ENCODE measurements at regions not wholly inside any gene's neighbourhood (a gene's known extent, or its start where the extent isn't known, plus 50 kb on each side); places are given as distances from the start of the nearest gene placed in this dataset.

DNA sequence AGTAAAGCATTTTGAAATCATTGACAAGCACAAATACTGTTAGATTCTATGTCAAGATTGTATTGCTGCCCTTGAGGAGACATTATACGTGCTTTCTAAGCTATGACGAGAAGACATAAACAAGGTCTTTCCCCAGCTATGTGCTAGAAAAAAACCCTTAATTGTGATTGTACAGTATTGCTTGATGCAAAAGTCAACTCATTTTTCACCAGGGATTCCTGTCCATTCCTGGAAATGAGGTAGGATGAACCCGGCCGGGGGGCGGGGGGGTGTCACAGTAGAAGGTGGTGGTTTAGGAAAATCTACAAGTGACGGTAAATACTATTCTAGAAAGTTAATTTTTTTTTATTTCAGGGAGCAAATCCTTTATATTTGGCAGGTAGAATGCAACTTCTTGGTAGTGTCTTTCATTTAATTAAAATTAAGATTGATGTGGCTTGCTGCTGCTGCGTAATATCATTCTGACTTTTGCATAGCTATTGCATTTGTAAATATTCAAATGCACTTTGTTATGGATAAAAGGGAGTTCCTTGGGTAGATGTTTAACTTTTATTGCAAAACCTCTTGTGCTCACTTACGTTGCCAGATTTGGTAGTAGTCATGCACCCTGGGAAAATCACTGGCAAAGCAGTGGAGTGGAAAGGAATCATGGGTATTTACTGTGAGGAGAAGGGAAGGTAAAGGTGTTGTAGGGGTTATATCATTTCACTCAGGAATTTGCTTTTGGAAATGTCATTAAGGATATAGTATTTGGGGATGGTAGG is 164.4 kb upstream of the PRPS1L1 start:
- intact Hi-C loops (cut with micrococcal nuclease) = no loop called here
- Mint-ChIP-seq H3K9me3 (no peaks in the 10 kb centered on the region), H3K27ac (no peak overlapping the region), H3K4me3 (no peak overlapping the region), H3K27me3 (ENCODE audit: insufficient read depth) (peaks cover 2% of the 10 kb centered on the region), H3K4me1 (ENCODE audit: low read depth) (no peaks in the 10 kb centered on the region), H3K36me3 (ENCODE audit: low read depth) (no peaks in the 10 kb centered on the region)
- no peak for DNase-seq (ENCODE audit: low spot score)

DNA sequence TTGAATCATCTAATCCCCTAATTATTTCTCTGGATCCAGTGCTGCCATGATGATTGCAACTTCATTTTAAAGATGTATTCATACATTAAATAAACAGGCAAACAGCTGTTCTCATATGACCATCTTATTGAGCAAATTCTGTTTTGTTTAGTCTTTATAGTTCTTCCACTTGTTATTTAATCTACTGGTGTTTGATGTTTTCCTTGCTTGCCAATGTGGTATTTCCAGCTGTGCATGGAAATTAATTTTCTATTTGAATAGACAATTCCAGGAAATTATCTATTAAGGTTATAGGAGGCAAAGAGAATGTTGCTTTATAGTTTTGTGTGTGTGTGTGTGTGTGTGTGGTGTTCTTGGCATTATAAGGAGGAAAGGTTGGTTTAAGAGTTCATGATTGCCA is 167.0 kb upstream of the PRPS1L1 start:
- no peak for DNase-seq (ENCODE audit: low spot score)
- Mint-ChIP-seq H3K36me3 (ENCODE audit: low read depth) (no peaks in the 10 kb centered on the region), H3K9me3 (no peaks in the 10 kb centered on the region), H3K4me1 (ENCODE audit: low read depth) (no peaks in the 10 kb centered on the region), H3K27ac (no peak overlapping the region), H3K27me3 (ENCODE audit: insufficient read depth) (peaks cover 2% of the 10 kb centered on the region), H3K4me3 (no peak overlapping the region)
- intact Hi-C loops (cut with micrococcal nuclease) = no loop called here

DNA sequence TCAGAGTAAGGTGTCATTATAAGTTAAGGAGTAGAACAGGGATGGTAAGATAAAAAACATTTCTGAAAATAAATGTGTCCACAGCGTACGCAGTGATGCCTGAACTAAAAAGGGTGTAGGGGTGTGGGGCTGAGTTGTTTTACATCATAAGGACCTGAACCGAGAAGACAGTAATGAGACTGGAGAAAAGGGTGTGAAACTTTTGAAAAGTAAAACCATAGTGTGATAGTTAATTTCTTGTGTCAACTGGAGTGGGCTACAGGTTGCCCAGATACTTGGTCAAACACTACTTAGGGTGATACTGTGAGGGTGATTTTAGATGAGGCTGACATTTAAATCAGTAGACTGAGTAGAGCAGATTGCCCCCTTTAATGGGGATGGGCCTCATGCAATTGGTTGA is 169.0 kb upstream of the PRPS1L1 start:
- H3K4me1 Mint-ChIP-seq (ENCODE audit: low read depth) = no peaks in the 10 kb centered on the region
- peaks cover 2% of the 10 kb centered on the region for H3K27me3 Mint-ChIP-seq (ENCODE audit: insufficient read depth)
- H3K27ac Mint-ChIP-seq = no peak overlapping the region
- no peaks in the 10 kb centered on the region for H3K36me3 Mint-ChIP-seq (ENCODE audit: low read depth)
- intact Hi-C loops (cut with micrococcal nuclease) = no loop called here
- no peaks in the 10 kb centered on the region for H3K9me3 Mint-ChIP-seq
- no peak overlapping the region for H3K4me3 Mint-ChIP-seq
- no peak for DNase-seq (ENCODE audit: low spot score)

DNA sequence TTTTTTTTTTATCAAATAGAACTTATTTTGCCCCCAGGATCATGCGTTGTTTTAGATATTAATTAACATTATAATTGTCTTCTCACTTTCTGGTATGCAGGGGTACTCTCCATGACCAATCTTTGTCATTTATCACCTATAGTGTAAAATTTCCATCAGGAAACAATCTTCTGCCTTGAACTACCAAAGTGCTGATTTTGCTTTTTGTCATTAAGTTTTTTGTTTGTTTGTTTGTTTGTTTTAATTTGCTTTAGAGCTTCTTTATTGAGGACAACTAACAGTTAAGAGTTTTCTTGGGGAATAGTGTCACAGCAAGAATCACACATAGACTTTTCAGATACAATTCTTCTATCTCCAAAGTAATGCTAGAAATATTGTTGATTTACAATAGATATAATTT is 171.2 kb upstream of the PRPS1L1 start:
- no peaks in the 10 kb centered on the region for H3K4me1 Mint-ChIP-seq (ENCODE audit: low read depth)
- intact Hi-C loops (cut with micrococcal nuclease) = no loop called here
- peaks cover 2% of the 10 kb centered on the region for H3K27me3 Mint-ChIP-seq (ENCODE audit: insufficient read depth)
- H3K9me3 Mint-ChIP-seq = no peaks in the 10 kb centered on the region
- no peak overlapping the region for H3K4me3 Mint-ChIP-seq
- no peaks in the 10 kb centered on the region for H3K36me3 Mint-ChIP-seq (ENCODE audit: low read depth)
- DNase-seq (ENCODE audit: low spot score) = no peak
- H3K27ac Mint-ChIP-seq = no peak overlapping the region

DNA sequence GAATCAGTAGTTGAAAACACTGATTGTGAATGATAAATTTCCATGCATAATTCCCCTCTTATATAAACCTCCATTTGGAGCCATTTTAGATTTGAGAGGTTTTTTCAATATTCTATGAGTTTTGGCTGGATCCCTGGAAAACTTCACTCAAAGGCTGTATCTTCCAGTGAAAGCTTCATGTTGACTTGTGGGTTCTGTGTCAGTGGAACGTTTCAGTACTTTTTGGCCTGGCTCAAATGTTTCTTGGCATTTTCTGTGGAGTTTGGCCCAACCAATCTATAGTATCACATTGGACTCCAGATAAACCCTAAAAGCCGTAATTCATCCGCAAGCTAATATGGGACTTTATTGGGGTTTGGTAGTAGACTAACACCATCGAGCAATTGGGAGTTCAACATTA is 172.6 kb upstream of the PRPS1L1 start:
- no peak for DNase-seq (ENCODE audit: low spot score)
- intact Hi-C loops (cut with micrococcal nuclease) = no loop called here
- Mint-ChIP-seq H3K4me1 (ENCODE audit: low read depth) (no peaks in the 10 kb centered on the region), H3K27me3 (ENCODE audit: insufficient read depth) (peaks cover 2% of the 10 kb centered on the region), H3K4me3 (no peak overlapping the region), H3K36me3 (ENCODE audit: low read depth) (no peaks in the 10 kb centered on the region), H3K27ac (no peak overlapping the region), H3K9me3 (no peaks in the 10 kb centered on the region)

DNA sequence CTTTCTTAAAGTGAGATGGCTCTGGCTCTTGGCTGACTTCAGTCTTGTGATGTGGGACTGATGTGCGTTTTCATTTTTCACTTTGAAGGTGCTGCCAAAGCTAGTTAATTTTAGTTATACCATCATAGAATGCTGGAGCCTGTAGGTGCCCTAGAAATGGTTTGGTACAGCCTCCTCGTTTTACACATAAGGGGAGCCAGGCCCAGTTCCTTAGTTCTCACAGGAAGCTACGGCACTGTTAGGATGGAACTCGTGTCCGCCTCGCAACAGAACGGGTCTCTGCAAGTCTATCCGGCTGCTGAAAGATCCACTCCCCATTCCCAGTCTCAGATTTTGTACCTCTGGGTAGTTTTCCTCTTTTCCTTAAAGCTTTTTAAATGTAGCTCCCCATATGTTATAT is 173.2 kb upstream of the PRPS1L1 start:
- Mint-ChIP-seq H3K36me3 (ENCODE audit: low read depth) (no peaks in the 10 kb centered on the region), H3K4me1 (ENCODE audit: low read depth) (no peaks in the 10 kb centered on the region), H3K27me3 (ENCODE audit: insufficient read depth) (peaks cover 2% of the 10 kb centered on the region), H3K4me3 (no peak overlapping the region), H3K9me3 (no peaks in the 10 kb centered on the region), H3K27ac (no peak overlapping the region)
- DNase-seq (ENCODE audit: low spot score) = no peak
- intact Hi-C loops (cut with micrococcal nuclease) = no loop called here

DNA sequence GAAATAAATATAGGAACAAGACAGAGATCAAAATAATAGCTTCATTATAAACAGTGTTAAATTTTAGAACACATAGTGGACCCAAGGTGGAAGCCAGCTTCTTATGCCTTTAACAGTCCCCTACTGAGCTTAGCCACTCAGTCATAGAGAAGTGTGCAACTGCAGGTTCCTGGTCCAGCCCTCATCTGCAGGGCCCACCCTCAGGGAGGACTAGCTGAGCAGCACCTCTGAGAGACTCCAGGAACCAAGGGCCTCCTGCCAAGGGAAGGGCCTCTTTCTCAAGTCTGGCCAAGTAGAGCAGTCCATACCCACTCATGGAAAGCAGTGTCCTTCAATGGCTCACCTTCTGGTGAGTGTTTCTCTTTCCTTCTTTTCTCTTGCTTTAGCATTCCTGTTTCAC is 173.7 kb upstream of the PRPS1L1 start:
- Mint-ChIP-seq H3K36me3 (ENCODE audit: low read depth) (no peaks in the 10 kb centered on the region), H3K9me3 (no peaks in the 10 kb centered on the region), H3K4me1 (ENCODE audit: low read depth) (no peaks in the 10 kb centered on the region), H3K4me3 (no peak overlapping the region), H3K27ac (no peak overlapping the region), H3K27me3 (ENCODE audit: insufficient read depth) (no peaks in the 10 kb centered on the region)
- intact Hi-C loops (cut with micrococcal nuclease) = no loop called here
- DNase-seq (ENCODE audit: low spot score) = no peak

DNA sequence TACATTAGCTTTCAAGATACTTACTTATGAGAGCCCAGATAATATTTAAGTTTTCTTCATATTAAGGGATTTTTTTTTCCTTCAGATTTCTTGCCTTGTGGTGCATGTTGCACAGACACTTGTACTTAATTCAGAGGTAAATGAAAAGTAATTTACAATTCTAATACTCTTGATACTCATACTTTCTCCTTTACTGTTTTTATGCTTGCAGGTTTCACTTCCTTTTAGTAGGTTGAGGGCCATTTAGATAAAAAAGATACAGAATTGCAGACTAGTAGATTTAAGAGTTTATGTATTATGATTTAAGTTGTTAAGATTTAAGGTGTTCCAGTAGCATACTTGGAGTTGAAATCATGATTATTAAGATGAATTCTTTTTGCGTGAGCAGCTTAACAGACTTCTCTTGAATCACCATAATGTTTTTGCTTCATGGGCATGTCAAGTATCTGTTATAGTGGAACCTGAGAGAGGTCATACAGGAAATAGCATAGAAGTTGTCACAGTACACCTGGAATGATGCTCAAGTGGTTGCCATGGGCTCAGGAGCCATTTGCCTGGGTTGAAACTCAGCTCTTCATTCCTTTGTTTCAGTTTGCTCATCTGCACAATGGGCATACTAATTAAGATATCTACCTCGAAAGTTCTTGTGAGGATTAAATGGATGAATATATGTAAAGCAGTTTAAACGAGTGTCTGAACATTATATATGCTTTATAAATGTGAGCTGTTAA is 174.8 kb upstream of the PRPS1L1 start:
- Mint-ChIP-seq H3K4me3 (no peak overlapping the region), H3K4me1 (ENCODE audit: low read depth) (no peaks in the 10 kb centered on the region), H3K27me3 (ENCODE audit: insufficient read depth) (no peaks in the 10 kb centered on the region), H3K9me3 (no peaks in the 10 kb centered on the region), H3K36me3 (ENCODE audit: low read depth) (no peaks in the 10 kb centered on the region), H3K27ac (no peak overlapping the region)
- intact Hi-C loops (cut with micrococcal nuclease) = no loop called here
- no peak for DNase-seq (ENCODE audit: low spot score)

DNA sequence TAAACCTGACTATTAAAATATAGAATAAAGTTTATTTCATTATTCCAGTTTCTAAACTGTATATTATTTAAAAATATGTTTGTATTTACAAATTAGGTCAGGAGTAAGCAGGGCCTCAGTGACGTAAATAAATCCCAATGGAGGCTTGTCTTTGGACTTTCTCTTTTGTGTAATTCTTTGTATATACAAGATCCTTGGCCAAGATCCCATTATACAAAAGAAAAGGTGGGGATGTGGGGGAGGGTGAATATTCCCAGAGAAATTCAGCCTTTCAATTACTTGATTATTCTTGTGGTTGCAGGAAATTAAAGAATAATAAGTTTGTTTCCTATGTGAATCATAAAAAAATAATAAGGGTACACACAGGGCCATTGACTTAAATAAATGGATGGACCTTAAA is 178.7 kb upstream of the PRPS1L1 start:
- Mint-ChIP-seq H3K36me3 (ENCODE audit: low read depth) (no peaks in the 10 kb centered on the region), H3K27me3 (ENCODE audit: insufficient read depth) (no peaks in the 10 kb centered on the region), H3K9me3 (no peaks in the 10 kb centered on the region), H3K4me1 (ENCODE audit: low read depth) (no peaks in the 10 kb centered on the region), H3K27ac (no peak overlapping the region), H3K4me3 (no peak overlapping the region)
- intact Hi-C loops (cut with micrococcal nuclease) = no loop called here
- DNase-seq (ENCODE audit: low spot score) = no peak

DNA sequence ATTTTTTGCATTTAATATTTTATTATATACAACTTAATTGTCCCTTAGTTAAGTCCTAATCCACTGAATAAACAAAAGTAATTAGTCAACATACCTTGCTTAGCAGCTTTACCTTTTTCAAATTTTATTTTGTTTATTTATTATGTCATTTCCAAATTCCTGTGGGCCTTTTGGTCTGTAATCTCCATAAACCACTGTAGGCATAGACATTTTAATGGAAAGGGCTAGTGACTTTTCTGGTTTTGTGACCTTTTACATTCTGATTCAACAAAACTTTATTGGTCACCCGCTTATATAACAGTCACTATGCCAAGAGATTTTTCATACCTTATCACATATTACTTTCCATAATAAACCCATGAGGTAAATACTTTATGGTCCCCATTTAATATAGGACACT is 181.3 kb upstream of the PRPS1L1 start:
- intact Hi-C loops (cut with micrococcal nuclease) = no loop called here
- no peaks in the 10 kb centered on the region for H3K4me1 Mint-ChIP-seq (ENCODE audit: low read depth)
- H3K9me3 Mint-ChIP-seq = no peaks in the 10 kb centered on the region
- no peak overlapping the region for H3K27ac Mint-ChIP-seq
- no peak overlapping the region for H3K4me3 Mint-ChIP-seq
- no peaks in the 10 kb centered on the region for H3K36me3 Mint-ChIP-seq (ENCODE audit: low read depth)
- DNase-seq (ENCODE audit: low spot score) = no peak
- no peaks in the 10 kb centered on the region for H3K27me3 Mint-ChIP-seq (ENCODE audit: insufficient read depth)

DNA sequence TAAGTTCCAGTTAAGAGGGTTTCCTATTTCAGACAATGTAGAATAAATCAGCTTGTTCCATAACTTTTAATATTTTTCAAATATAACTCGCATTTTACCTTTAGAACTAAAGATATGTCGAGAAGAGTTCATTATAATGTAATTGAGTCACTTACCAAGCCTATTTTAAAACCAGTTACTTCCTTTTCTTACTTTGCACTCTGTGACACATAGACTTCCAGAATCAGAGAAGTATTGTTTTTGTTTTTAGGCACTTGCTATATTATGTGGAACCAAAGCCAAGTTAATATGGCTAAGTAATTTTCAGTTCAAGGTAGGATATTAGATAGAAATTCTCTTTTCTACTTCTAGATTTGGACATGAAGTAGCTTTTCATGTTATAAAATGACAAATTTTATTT is 182.7 kb upstream of the PRPS1L1 start:
- no peaks in the 10 kb centered on the region for H3K4me1 Mint-ChIP-seq (ENCODE audit: low read depth)
- no peak overlapping the region for H3K27ac Mint-ChIP-seq
- intact Hi-C loops (cut with micrococcal nuclease) = no loop called here
- DNase-seq (ENCODE audit: low spot score) = no peak
- H3K4me3 Mint-ChIP-seq = no peak overlapping the region
- no peaks in the 10 kb centered on the region for H3K27me3 Mint-ChIP-seq (ENCODE audit: insufficient read depth)
- no peaks in the 10 kb centered on the region for H3K36me3 Mint-ChIP-seq (ENCODE audit: low read depth)
- H3K9me3 Mint-ChIP-seq = no peaks in the 10 kb centered on the region

DNA sequence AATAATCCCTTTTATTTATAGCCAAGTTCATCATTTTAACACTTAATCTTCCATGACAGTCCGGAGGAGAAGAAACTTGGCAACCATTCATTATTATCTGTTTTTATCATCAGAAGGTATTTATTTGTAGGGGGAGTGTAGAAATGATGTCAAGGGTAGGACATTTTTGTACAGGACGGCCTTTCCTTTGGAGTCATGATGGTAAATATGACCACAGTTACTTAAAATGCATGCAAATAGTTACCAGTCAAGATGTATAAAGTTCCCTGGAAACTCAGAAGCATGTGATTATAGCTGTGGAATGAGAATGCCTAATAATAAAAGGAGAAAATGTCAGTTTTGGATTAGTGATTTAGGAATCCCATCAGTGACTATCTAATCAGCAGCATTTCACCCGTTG is 183.1 kb upstream of the PRPS1L1 start:
- no peaks in the 10 kb centered on the region for H3K27me3 Mint-ChIP-seq (ENCODE audit: insufficient read depth)
- no peak overlapping the region for H3K4me3 Mint-ChIP-seq
- H3K36me3 Mint-ChIP-seq (ENCODE audit: low read depth) = no peaks in the 10 kb centered on the region
- H3K9me3 Mint-ChIP-seq = no peaks in the 10 kb centered on the region
- H3K27ac Mint-ChIP-seq = no peak overlapping the region
- intact Hi-C loops (cut with micrococcal nuclease) = no loop called here
- no peaks in the 10 kb centered on the region for H3K4me1 Mint-ChIP-seq (ENCODE audit: low read depth)
- no peak for DNase-seq (ENCODE audit: low spot score)

DNA sequence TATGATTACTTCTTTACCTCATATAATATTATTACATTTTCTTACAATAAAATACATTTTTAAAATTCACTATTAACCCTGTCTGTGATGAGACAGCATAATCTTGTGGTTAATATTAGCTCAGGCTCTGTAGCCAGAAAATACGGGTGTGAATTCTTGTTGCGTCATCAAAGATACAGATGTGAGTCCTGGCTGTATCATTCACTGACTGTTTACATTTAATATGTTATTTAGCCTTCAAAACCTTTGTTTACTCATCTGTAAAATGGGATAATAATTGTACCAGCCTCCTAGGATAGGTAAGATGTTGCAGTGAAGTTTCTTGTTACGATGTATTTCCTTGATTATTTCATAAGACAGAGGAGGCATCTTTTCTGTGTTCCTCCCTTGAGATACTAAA is 184.7 kb upstream of the PRPS1L1 start:
- intact Hi-C loops (cut with micrococcal nuclease) = no loop called here
- Mint-ChIP-seq H3K27me3 (ENCODE audit: insufficient read depth) (no peaks in the 10 kb centered on the region), H3K4me1 (ENCODE audit: low read depth) (no peaks in the 10 kb centered on the region), H3K9me3 (no peaks in the 10 kb centered on the region), H3K4me3 (no peak overlapping the region), H3K27ac (no peak overlapping the region), H3K36me3 (ENCODE audit: low read depth) (no peaks in the 10 kb centered on the region)
- DNase-seq (ENCODE audit: low spot score) = no peak

DNA sequence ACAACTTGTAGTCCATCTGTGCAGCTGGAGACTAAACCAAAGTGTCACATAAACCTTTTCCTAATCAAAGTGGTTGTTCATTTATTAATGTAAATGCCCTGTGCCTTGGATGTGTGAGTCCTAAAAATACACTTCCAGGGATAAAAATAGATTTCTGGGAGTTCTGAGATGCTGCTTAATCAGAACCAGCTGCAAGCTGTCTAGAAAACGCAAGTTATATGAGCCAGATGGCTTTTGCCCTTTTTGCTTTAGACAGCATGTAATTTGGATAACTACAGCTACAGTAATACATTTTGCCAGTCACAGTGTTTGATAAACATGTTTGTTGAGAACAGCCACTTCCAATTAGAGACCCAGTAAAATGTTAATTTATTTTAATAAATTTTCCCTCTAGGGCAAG is 185.1 kb upstream of the PRPS1L1 start:
- Mint-ChIP-seq H3K4me1 (ENCODE audit: low read depth) (no peaks in the 10 kb centered on the region), H3K36me3 (ENCODE audit: low read depth) (no peaks in the 10 kb centered on the region), H3K4me3 (no peak overlapping the region), H3K27me3 (ENCODE audit: insufficient read depth) (no peaks in the 10 kb centered on the region), H3K9me3 (no peaks in the 10 kb centered on the region), H3K27ac (no peak overlapping the region)
- intact Hi-C loops (cut with micrococcal nuclease) = no loop called here
- no peak for DNase-seq (ENCODE audit: low spot score)
